GM21367 (cell line): ENCODE measurements at regions not wholly inside any gene's neighbourhood (a gene's known extent, or its start where the extent isn't known, plus 50 kb on each side); places are given as distances from the start of the nearest gene placed in this dataset.
A peak's percentile ranks its signal among the peaks of the same experiment; 100 is the strongest.
"Not testable (repeated sequence)": the region's sequence is repeated elsewhere in the genome, so short reads cannot be mapped to it uniquely, and the experiment has no call there.

ENCODE experiments used
- ATAC-seq: cut with Tn5 transposase; IDR thresholded peaks from one replicate; pipeline ENCODE4 v1.9.1; 2021; ENCODE audit not compliant: unreplicated experiment

- peak; percentile 70 for ATAC-seq
These were observed 225.7 kb upstream of the FANCL start for GRCh38 chr2:58466804-58467203.

GRCh38 chr2:58466021-58466420 lies 224.9 kb upstream of the FANCL start:
- not testable (repeated sequence) for ATAC-seq

- no peak for ATAC-seq
These were observed 219.5 kb upstream of the FANCL start for GRCh38 chr2:58460670-58461069.

GRCh38 chr2:58449286-58450010 lies 208.3 kb upstream of the FANCL start:
- ATAC-seq = peak; percentile 86

- no peak for ATAC-seq
These were observed 207.7 kb upstream of the FANCL start for GRCh38 chr2:58448845-58449244.

GRCh38 chr2:58448065-58448507 lies 207.0 kb upstream of the FANCL start:
- ATAC-seq = peak; percentile 72

- ATAC-seq = no peak
These were observed 206.5 kb upstream of the FANCL start for GRCh38 chr2:58447586-58447985.

GRCh38 chr2:58441643-58442042 lies 200.5 kb upstream of the FANCL start:
- no peak for ATAC-seq

GRCh38 chr2:58436872-58437271 lies 195.7 kb upstream of the FANCL start:
- no peak for ATAC-seq

GRCh38 chr2:58435246-58435645 lies 194.1 kb upstream of the FANCL start:
- ATAC-seq = no peak

GRCh38 chr2:58434692-58435091 lies 193.6 kb upstream of the FANCL start:
- no peak for ATAC-seq

- no peak for ATAC-seq
These were observed 191.5 kb upstream of the FANCL start for GRCh38 chr2:58432491-58433170.

- no peak for ATAC-seq
These were observed 188.1 kb upstream of the FANCL start for GRCh38 chr2:58429014-58429875.

GRCh38 chr2:58428096-58429013 lies 187.2 kb upstream of the FANCL start:
- ATAC-seq = peak; percentile 45

- no peak for ATAC-seq
These were observed 186.5 kb upstream of the FANCL start for GRCh38 chr2:58427572-58428095.

- no peak for ATAC-seq
These were observed 184.2 kb upstream of the FANCL start for GRCh38 chr2:58425368-58425767.

GRCh38 chr2:58419983-58420382 lies 178.9 kb upstream of the FANCL start:
- no peak for ATAC-seq

- no peak for ATAC-seq
These were observed 175.6 kb upstream of the FANCL start for GRCh38 chr2:58416696-58417095.

GRCh38 chr2:58414506-58414905 lies 173.4 kb upstream of the FANCL start:
- ATAC-seq = no peak

- ATAC-seq = no peak
These were observed 169.4 kb upstream of the FANCL start for GRCh38 chr2:58410549-58410948.
